Heart right ventricle (tissue), 16 donors: ENCODE measurements at regions not wholly inside any gene's neighbourhood (a gene's known extent, or its start where the extent isn't known, plus 50 kb on each side); places are given as distances from the start of the nearest gene placed in this dataset.

Source experiments
- ATAC-seq, 8 donors: fragments of 200-7000 bp; cut with Tn5 transposase; one replicate each; pipeline ENCODE4 v1.9.1; 2020; ENCODE audit warnings: mild to moderate bottlenecking in 8 of 8, moderate library complexity in 8 of 8, moderate number of reproducible peaks in 1 of 8
- DNase-seq, 2 donors: peaks; one replicate each; pipeline ENCODE4 v3.0.0-alpha.2; 2020
- H3K27ac ChIP-seq, 10 donors: fragments of 200-600 bp; sonication (generic) in 2 of 10; one replicate each; pipeline versions ENCODE4 v1.5.0 to v1.8.0; 2020 to 2022; ENCODE audit warnings: mild to moderate bottlenecking in 3 of 10
- H3K27me3 ChIP-seq, 7 donors: fragments of 200-600 bp; one replicate each; pipeline ENCODE4 v1.8.0; 2021 to 2022; ENCODE audit warnings: mild to moderate bottlenecking in 2 of 7
- H3K36me3 ChIP-seq, 9 donors: fragments of 200-600 bp; sonication (generic) in 1 of 9; one replicate each; pipeline versions ENCODE4 v1.5.0 to v1.8.0; 2020 to 2022; ENCODE audit warnings: mild to moderate bottlenecking in 2 of 9
- H3K4me1 ChIP-seq, 9 donors: fragments of 200-600 bp; sonication (generic) in 1 of 9; one replicate each; pipeline versions ENCODE4 v1.5.0 to v1.8.0; 2020 to 2022; ENCODE audit warnings: mild to moderate bottlenecking in 4 of 9
- H3K4me3 ChIP-seq, 10 donors: fragments of 200-600 bp; sonication (generic) in 2 of 10; one replicate each; pipeline versions ENCODE4 v1.5.0 to v1.8.0; 2020 to 2022; ENCODE audit warnings: mild to moderate bottlenecking in 7 of 10, moderate library complexity in 2 of 10
- H3K9me3 ChIP-seq, 11 donors: fragments of 200-600 bp in 10 of 11; sonication (generic) in 2 of 11; one replicate each; pipeline versions ENCODE4 v1.5.0 to v1.8.0; 2013 to 2022; ENCODE audit warnings: mild to moderate bottlenecking in 2 of 11, control low read depth in 1 of 11, moderate library complexity in 1 of 11
- WGBS, 2 donors: extraction: QIAGEN DNeasy Blood & Tissue Kit; methylation state at CpG; one replicate each; pipeline ENCODE4 v1.1.7; 2013; ENCODE audit warnings: inconsistent platforms in 1 of 2; 5-methylcytosine and 5-hydroxymethylcytosine counted together
- intact Hi-C, 10 donors: fragments of 100-400 bp; cut with DNase I; formaldehyde crosslinking; loops; one replicate each; pipeline versions ENCODE4 v1.11.1 to v1.14.2; 2022
- TF ChIP-seq, protein P1 (sequence below), 9 donors: fragments of 200-600 bp; sonication (generic) in 2 of 9; IDR thresholded peaks; one replicate each; pipeline versions ENCODE4 v1.5.0 to v1.8.0; 2021 to 2022; ENCODE audit warnings: antibody characterized with exemption in 9 of 9, mild to moderate bottlenecking in 5 of 9, moderate library complexity in 1 of 9
- donor health status: Arrhythmogenic right ventricular cardiomyopathy.
- donor health status: ischemic (EF 13 %, LVEDD 7.1; RV severe dilation, severe dysfunction).
- donor health status: healthy with polysubstance abuse.
- donor health status: DM: no; HTN: yes; CAD: no.
- donor health status: DM: no; HTN: no; CAD: no.
- donor health status: ischemic (EF 25% LVEDD 6.9; RV normal size, moderate dysfunction).
- donor health status: ischemic (EF 25% LVEDD 5.7; RV mildly dilated, moderate dysfunction).
- donor health status: healthy.
- donor health status: DM: yes; HTN: yes; CAD: no.
- donor health status: Ischemic cardiomyopathy.
- donor health status: ischemic (EF 35%, LVEDD 5.7; RV mildly dilated, moderate dysfunction).
- donor health status: nonischemic (EF 11% LVEDD 7.7; RV severe dilation, severe dysfunction).
- donor health status: DM: yes; HTN: yes; CAD: no.
- donor health status: PGD.
- donor health status: ischemic (EF 29% LVEDD 5.4; RV normal size, mild dysfunction).
- donor health status: nonischemic (EF 23%, LVEDD 6.1; RV moderate dilation, normal function).

DNA sequence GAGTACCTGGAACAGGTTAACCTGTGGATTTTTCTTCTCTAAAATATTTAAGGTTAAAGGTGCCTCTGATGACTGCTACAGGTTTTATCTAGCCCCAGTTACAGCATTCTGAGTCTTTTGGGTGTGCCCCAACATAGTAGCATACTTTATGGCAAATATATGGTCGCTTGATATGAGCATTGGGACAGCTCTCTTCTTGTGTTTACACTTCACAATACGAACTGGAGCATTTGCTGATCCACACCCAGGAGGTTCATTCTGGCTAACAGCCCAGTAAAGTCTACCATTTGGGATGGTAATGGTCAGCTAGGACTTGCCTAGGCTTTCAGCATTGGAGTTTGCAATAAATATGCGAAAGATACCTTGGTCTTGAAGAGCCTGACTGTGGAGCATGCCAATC is 101.3 kb downstream of the DISP1 start:
- Histone ChIP-seq H3K4me1 (peaks cover 0 to 14% (median 0%) of the 10 kb centered on the region in 9 donors), H3K9me3 (peaks cover 0 to 14% (median 0%) of the 10 kb centered on the region in 11 donors), H3K27ac (no peak overlapping the region), H3K4me3 (no peak overlapping the region), H3K27me3 (no peaks in the 10 kb centered on the region), H3K36me3 (no peaks in the 10 kb centered on the region)
- WGBS, 2 donors, result 80 to 89% methylated on average over 3 of the region's 3 CpGs
- no peak for DNase-seq
- TF ChIP-seq, protein P1, sequence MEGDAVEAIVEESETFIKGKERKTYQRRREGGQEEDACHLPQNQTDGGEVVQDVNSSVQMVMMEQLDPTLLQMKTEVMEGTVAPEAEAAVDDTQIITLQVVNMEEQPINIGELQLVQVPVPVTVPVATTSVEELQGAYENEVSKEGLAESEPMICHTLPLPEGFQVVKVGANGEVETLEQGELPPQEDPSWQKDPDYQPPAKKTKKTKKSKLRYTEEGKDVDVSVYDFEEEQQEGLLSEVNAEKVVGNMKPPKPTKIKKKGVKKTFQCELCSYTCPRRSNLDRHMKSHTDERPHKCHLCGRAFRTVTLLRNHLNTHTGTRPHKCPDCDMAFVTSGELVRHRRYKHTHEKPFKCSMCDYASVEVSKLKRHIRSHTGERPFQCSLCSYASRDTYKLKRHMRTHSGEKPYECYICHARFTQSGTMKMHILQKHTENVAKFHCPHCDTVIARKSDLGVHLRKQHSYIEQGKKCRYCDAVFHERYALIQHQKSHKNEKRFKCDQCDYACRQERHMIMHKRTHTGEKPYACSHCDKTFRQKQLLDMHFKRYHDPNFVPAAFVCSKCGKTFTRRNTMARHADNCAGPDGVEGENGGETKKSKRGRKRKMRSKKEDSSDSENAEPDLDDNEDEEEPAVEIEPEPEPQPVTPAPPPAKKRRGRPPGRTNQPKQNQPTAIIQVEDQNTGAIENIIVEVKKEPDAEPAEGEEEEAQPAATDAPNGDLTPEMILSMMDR (IDR thresholded peaks at IDR 0.05), result no peak
- intact Hi-C loops, result no loop called here
- ATAC-seq, result no peak

GRCh38 chr1:222918801-222919477 is 104.1 kb downstream of the DISP1 start:
- TF ChIP-seq, protein P1 (IDR thresholded peaks at IDR 0.05), result no peak
- intact Hi-C loops, result no loop called here

GRCh38 chr1:222919478-222919865 is 104.6 kb downstream of the DISP1 start:
- H3K9me3 ChIP-seq, result peaks cover 0 to 14% (median 0%) of the 10 kb centered on the region in 11 donors
- ATAC-seq (no peak), DNase-seq (no peak)
- TF ChIP-seq, protein P1 (IDR thresholded peaks at IDR 0.05), result no peak
- no peak overlapping the region for H3K4me3 ChIP-seq
- intact Hi-C loops, result no loop called here
- no peaks in the 10 kb centered on the region for H3K36me3 ChIP-seq
- peaks cover 0 to 23% (median 7%) of the 10 kb centered on the region in 9 donors for H3K4me1 ChIP-seq
- no peak overlapping the region for H3K27ac ChIP-seq
- WGBS, 2 donors, result 82 to 86% methylated on average over 5 of the region's 5 CpGs
- no peaks in the 10 kb centered on the region for H3K27me3 ChIP-seq

More at GRCh38 chr1:222918801-222919477, 104.1 kb downstream of the DISP1 start:
- peaks cover 0 to 20% (median 2%) of the 10 kb centered on the region in 9 donors for H3K4me1 ChIP-seq
- no peak overlapping the region for H3K4me3 ChIP-seq
- 74 to 89% methylated on average over 14 of the region's 14 CpGs for WGBS, 2 donors
- no peaks in the 10 kb centered on the region for H3K27me3 ChIP-seq
- ATAC-seq (no peak), DNase-seq (no peak)
- peaks cover 0 to 14% (median 0%) of the 10 kb centered on the region in 11 donors for H3K9me3 ChIP-seq
- H3K27ac ChIP-seq, result no peak overlapping the region
- no peaks in the 10 kb centered on the region for H3K36me3 ChIP-seq

DNA sequence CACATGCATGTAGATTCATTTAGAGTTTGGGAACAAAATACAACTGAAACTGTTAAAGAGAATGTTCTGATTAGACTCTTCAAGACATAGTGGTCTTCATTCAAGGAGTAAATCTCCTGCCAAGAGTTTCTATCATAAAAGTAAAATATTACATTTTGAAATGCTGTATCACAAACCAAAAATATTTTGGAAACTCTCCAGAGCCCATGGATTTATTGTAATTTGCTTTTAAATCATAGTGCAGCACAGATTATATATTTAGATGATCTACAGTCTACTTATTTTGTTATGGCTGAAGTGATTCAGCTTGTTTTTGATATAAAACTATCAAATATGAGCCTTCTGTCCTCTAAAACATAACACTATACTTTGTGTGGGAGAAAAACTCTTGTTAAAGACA is 105.3 kb downstream of the DISP1 start:
- TF ChIP-seq, protein P1 (IDR thresholded peaks at IDR 0.05), result no peak
- peaks cover 0 to 14% (median 0%) of the 10 kb centered on the region in 11 donors for H3K9me3 ChIP-seq
- DNase-seq, result no peak
- intact Hi-C loops, result loop anchor here in 4 of 10 donors (10.0 kb wide), 2 partner anchors 105 to 155 kb away; partner anchors contain the start of gene DISP1 (in 3 of the 4)
- no peak overlapping the region for H3K4me3 ChIP-seq
- H3K4me1 ChIP-seq, result peaks cover 0 to 26% (median 12%) of the 10 kb centered on the region in 9 donors
- no peaks in the 10 kb centered on the region for H3K36me3 ChIP-seq
- H3K27ac ChIP-seq, result no peak overlapping the region
- no peaks in the 10 kb centered on the region for H3K27me3 ChIP-seq
- ATAC-seq, result no peak
